ENCODE measurements at regions not wholly inside any gene's neighbourhood (a gene's known extent, or its start where the extent isn't known, plus 50 kb on each side); places are given as distances from the start of the nearest gene placed in this dataset.

GRCh38 chr9:75666856-75667554 is 223.5 kb upstream of the PCSK5 start:
- TF ChIP-seq, protein P1, sequence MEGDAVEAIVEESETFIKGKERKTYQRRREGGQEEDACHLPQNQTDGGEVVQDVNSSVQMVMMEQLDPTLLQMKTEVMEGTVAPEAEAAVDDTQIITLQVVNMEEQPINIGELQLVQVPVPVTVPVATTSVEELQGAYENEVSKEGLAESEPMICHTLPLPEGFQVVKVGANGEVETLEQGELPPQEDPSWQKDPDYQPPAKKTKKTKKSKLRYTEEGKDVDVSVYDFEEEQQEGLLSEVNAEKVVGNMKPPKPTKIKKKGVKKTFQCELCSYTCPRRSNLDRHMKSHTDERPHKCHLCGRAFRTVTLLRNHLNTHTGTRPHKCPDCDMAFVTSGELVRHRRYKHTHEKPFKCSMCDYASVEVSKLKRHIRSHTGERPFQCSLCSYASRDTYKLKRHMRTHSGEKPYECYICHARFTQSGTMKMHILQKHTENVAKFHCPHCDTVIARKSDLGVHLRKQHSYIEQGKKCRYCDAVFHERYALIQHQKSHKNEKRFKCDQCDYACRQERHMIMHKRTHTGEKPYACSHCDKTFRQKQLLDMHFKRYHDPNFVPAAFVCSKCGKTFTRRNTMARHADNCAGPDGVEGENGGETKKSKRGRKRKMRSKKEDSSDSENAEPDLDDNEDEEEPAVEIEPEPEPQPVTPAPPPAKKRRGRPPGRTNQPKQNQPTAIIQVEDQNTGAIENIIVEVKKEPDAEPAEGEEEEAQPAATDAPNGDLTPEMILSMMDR (IDR thresholded peaks at IDR 0.05) = no peak

DNA sequence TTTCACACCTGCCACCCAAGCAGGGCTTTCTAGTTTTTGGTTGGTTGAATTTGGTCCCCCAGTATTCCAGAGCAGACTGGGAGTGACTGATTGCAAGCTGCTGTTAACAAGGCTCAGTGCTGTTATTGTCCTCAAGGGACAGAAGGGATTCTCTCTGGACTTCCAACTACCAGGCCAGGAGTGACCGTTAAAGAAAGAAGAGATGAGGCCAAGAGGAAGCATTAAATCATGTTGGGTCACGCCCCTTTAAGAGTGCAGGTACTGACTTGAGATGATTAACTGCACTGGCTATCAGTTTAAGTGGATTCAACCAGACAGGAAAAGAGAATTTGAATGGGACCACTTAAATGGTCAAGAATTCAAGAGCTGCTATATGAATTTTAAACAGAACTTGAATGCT is 220.8 kb upstream of the PCSK5 start:
- TF ChIP-seq, protein P1 (IDR thresholded peaks at IDR 0.05) = no peak

- TF ChIP-seq, protein P1 (IDR thresholded peaks at IDR 0.05) = no peak
These were observed 219.1 kb upstream of the PCSK5 start for GRCh38 chr9:75671354-75671753.

GRCh38 chr9:75672478-75672877 is 218.0 kb upstream of the PCSK5 start:
- TF ChIP-seq, protein P1 (IDR thresholded peaks at IDR 0.05) = no peak

- TF ChIP-seq, protein P1 (IDR thresholded peaks at IDR 0.05) = no peak
These were observed 206.9 kb upstream of the PCSK5 start for GRCh38 chr9:75683591-75683990.

DNA sequence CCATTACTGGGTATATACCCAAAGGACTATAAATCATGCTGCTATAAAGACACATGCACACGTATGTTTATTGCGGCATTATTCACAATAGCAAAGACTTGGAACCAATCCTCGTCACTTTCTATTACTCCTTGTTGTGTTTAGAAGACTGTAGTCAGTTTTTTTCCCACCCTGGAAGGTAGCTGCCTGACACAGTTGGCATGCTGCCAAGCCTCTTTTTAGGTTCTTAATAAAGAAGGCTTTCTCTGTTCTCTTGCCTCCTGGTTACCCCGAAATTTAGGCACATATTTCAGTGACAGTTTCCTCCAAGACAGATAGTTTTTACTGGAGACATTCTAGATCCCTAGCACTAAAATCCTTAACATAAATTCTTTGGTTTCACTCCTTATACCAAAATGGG is 205.4 kb upstream of the PCSK5 start:
- TF ChIP-seq, protein P1 (IDR thresholded peaks at IDR 0.05) = no peak

DNA sequence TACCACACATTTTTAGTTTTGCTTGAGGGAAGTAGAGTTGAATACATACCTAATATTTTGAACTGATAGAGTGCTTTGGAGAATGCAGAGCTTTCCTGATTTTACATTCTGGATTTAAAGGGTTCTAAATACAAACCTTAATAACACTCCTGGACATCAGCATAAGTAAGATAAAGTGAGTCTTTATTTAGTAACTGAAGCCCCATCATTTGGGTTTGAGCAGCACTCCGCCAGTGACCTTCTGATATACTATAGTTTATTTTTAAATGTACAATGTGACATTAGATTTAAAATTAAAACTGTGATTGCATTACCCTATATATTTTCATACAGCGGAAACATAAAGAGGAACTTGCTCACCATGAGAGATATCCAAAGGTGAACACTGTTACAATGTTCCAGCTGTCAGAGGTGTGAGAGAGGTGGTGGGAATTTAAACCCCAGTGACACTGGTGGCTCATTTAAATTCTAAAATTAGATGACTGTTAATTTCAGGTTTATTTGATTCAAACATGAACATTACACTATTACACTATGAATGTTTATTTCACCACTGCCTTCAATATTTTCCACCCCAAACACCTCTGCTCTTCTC is 203.0 kb upstream of the PCSK5 start:
- TF ChIP-seq, protein P1 (IDR thresholded peaks at IDR 0.05) = no peak

Data from LNCAP (cell line).